ENCODE measurements at regions not wholly inside any gene's neighbourhood (a gene's known extent, or its start where the extent isn't known, plus 50 kb on each side); places are given as distances from the start of the nearest gene placed in this dataset.

- no peak for DNase-seq (ENCODE audit: extremely low read depth in 1 of 2, low read depth in 1 of 2)
Observed at GRCh38 chr4:107255596-107255995, 219.5 kb upstream of the DKK2 start.

- DNase-seq (ENCODE audit: extremely low read depth in 1 of 2, low read depth in 1 of 2) = no peak
Observed at GRCh38 chr4:107255114-107255513, 219.0 kb upstream of the DKK2 start.

- DNase-seq (ENCODE audit: extremely low read depth in 1 of 2, low read depth in 1 of 2) = no peak
Observed at GRCh38 chr4:107253579-107254068, 217.5 kb upstream of the DKK2 start.

GRCh38 chr4:107253090-107253489, 217.0 kb upstream of the DKK2 start:
- DNase-seq (ENCODE audit: extremely low read depth in 1 of 2, low read depth in 1 of 2) = no peak

- no peak for DNase-seq (ENCODE audit: extremely low read depth in 1 of 2, low read depth in 1 of 2)
Observed at GRCh38 chr4:107252571-107252970, 216.5 kb upstream of the DKK2 start.

- no peak for DNase-seq (ENCODE audit: extremely low read depth in 1 of 2, low read depth in 1 of 2)
Observed at GRCh38 chr4:107248571-107248970, 212.5 kb upstream of the DKK2 start.

- DNase-seq (ENCODE audit: extremely low read depth in 1 of 2, low read depth in 1 of 2) = no peak
Observed at GRCh38 chr4:107247738-107248137, 211.6 kb upstream of the DKK2 start.

GRCh38 chr4:107246761-107247160, 210.6 kb upstream of the DKK2 start:
- no peak for DNase-seq (ENCODE audit: extremely low read depth in 1 of 2, low read depth in 1 of 2)

- DNase-seq (ENCODE audit: extremely low read depth in 1 of 2, low read depth in 1 of 2) = no peak
Observed at GRCh38 chr4:107243141-107243781, 207.1 kb upstream of the DKK2 start.

GRCh38 chr4:107220976-107221375, 184.9 kb upstream of the DKK2 start:
- no peak for DNase-seq (ENCODE audit: extremely low read depth in 1 of 2, low read depth in 1 of 2)

GRCh38 chr4:107219681-107220080, 183.6 kb upstream of the DKK2 start:
- no peak for DNase-seq (ENCODE audit: extremely low read depth in 1 of 2, low read depth in 1 of 2)

- no peak for DNase-seq (ENCODE audit: extremely low read depth in 1 of 2, low read depth in 1 of 2)
Observed at GRCh38 chr4:107216379-107216778, 180.3 kb upstream of the DKK2 start.

- no peak for DNase-seq (ENCODE audit: extremely low read depth in 1 of 2, low read depth in 1 of 2)
Observed at GRCh38 chr4:107215222-107215621, 179.1 kb upstream of the DKK2 start.

- no peak for DNase-seq (ENCODE audit: extremely low read depth in 1 of 2, low read depth in 1 of 2)
Observed at GRCh38 chr4:107213880-107214279, 177.8 kb upstream of the DKK2 start.

- no peak for DNase-seq (ENCODE audit: extremely low read depth in 1 of 2, low read depth in 1 of 2)
Observed at GRCh38 chr4:107213410-107213809, 177.3 kb upstream of the DKK2 start.

GRCh38 chr4:107212565-107212964, 176.5 kb upstream of the DKK2 start:
- no peak for DNase-seq (ENCODE audit: extremely low read depth in 1 of 2, low read depth in 1 of 2)

- no peak for DNase-seq (ENCODE audit: extremely low read depth in 1 of 2, low read depth in 1 of 2)
Observed at GRCh38 chr4:107210450-107211239, 174.5 kb upstream of the DKK2 start.

GRCh38 chr4:107203733-107204132, 167.6 kb upstream of the DKK2 start:
- DNase-seq (ENCODE audit: extremely low read depth in 1 of 2, low read depth in 1 of 2) = no peak

GRCh38 chr4:107202744-107203143, 166.6 kb upstream of the DKK2 start:
- DNase-seq (ENCODE audit: extremely low read depth in 1 of 2, low read depth in 1 of 2) = no peak

GRCh38 chr4:107197121-107197520, 161.0 kb upstream of the DKK2 start:
- no peak for DNase-seq (ENCODE audit: extremely low read depth in 1 of 2, low read depth in 1 of 2)

GRCh38 chr4:107196312-107196711, 160.2 kb upstream of the DKK2 start:
- no peak for DNase-seq (ENCODE audit: extremely low read depth in 1 of 2, low read depth in 1 of 2)

GRCh38 chr4:107194005-107194404, 157.9 kb upstream of the DKK2 start:
- DNase-seq (ENCODE audit: extremely low read depth in 1 of 2, low read depth in 1 of 2) = no peak

Data from stimulated activated CD8-positive, alpha-beta memory T cell treated with anti-CD3 and anti-CD28 coated beads, Interleukin-7, amount 100 ng/mL, for 48 hours (primary cell).